Smooth muscle cell (in vitro differentiated cells): ENCODE measurements at regions not wholly inside any gene's neighbourhood (a gene's known extent, or its start where the extent isn't known, plus 50 kb on each side); places are given as distances from the start of the nearest gene placed in this dataset.

Experiments
- DNase-seq: peaks from one replicate; lab custom pipeline; 2025; ENCODE audit not compliant: unreplicated experiment; lab: John Stamatoyannopoulos, UW
- H2AFZ ChIP-seq: fragments of 200-600 bp; sonication (generic); 2 replicates; pipeline ENCODE4 v1.6.0; 2016; ENCODE audit warnings: antibody characterized with exemption, low read depth, mild to moderate bottlenecking
- H3F3A ChIP-seq: fragments of 200-600 bp; sonication (generic); 2 replicates; pipeline ENCODE4 v1.6.0; 2017; ENCODE audit warnings: antibody characterized with exemption, low read depth
- H3K27ac ChIP-seq: fragments of 200-600 bp; sonication (generic); 2 replicates; pipeline ENCODE4 v1.5.1; 2016; ENCODE audit warnings: low read depth, mild to moderate bottlenecking
- H3K27me3 ChIP-seq: fragments of 200-600 bp; sonication (generic); 2 replicates; pipeline ENCODE4 v1.6.1; 2016; ENCODE audit warnings: low read depth, mild to moderate bottlenecking
- H3K36me3 ChIP-seq: fragments of 200-600 bp; sonication (generic); 2 replicates; pipeline ENCODE4 v1.5.1; 2016; ENCODE audit warnings: low read depth
- H3K4me1 ChIP-seq: fragments of 200-600 bp; sonication (generic); 2 replicates; pipeline ENCODE4 v1.5.1; 2016; ENCODE audit warnings: low read depth
- H3K4me2 ChIP-seq: fragments of 200-600 bp; sonication (generic); 2 replicates; pipeline ENCODE4 v1.6.0; 2016; ENCODE audit warnings: mild to moderate bottlenecking
- H3K4me3 ChIP-seq: fragments of 200-600 bp; sonication (generic); 2 replicates; pipeline ENCODE4 v1.5.1; 2016; ENCODE audit warnings: mild to moderate bottlenecking
- H3K79me2 ChIP-seq: fragments of 200-600 bp; sonication (generic); 2 replicates; pipeline ENCODE4 v1.6.0; 2016; ENCODE audit warnings: low read depth, mild to moderate bottlenecking
- H3K9ac ChIP-seq: fragments of 200-600 bp; sonication (generic); 2 replicates; pipeline ENCODE4 v1.6.0; 2016; ENCODE audit warnings: low read depth
- H3K9me3 ChIP-seq: fragments of 200-600 bp; sonication (generic); replicated peaks from 2 replicates; pipeline ENCODE4 v1.5.1; 2016; ENCODE audit warnings: low read depth
- H4K20me1 ChIP-seq: fragments of 200-600 bp; sonication (generic); 2 replicates; pipeline ENCODE4 v1.6.0; 2016; ENCODE audit warnings: low read depth
- WGBS: methylation state at CpG from one replicate; pipeline ENCODE4 v1.1.7; 2016; ENCODE audit warnings: low lambda C conversion rate; 5-methylcytosine and 5-hydroxymethylcytosine counted together
- TF ChIP-seq, protein P1 (sequence below): fragments of 200-600 bp; sonication (generic); IDR thresholded peaks from 2 replicates; pipeline ENCODE4 v1.5.1; 2017; ENCODE audit warnings: borderline replicate concordance, mild to moderate bottlenecking, antibody characterized with exemption; ENCODE audit not compliant: insufficient read depth, poor library complexity, severe bottlenecking

DNA sequence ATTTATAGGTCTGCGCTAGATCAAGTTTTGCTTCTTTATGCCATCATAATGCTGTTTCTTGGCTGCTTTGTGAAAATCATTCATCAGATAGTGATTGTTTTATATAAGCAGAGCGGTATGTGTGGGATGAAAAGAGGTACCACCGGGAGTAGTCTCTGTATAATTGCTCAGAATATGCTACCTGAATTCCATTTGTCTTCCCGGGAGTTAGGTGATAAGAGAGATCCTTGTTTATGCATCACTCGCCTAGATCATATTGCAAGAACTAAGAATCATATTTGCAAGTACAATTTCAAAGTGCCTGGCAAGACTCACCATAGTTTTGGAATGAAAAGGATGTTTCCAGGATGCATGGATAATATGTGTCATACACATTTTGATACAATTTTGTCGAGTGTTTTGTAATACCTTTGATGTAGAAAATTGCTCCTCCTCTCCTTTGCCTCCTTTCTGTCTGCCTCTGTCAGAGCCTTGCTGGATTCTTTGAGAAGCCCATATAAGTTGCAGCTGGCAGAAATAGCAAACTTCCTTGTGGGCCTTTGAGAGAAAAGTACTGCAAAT is 1306.0 kb upstream of the SLC10A2 start:
- no peak overlapping the region for H3K4me2 ChIP-seq
- H3K79me2 ChIP-seq: no peaks in the 10 kb centered on the region
- H3K27me3 ChIP-seq: no peaks in the 10 kb centered on the region
- H3K36me3 ChIP-seq: no peaks in the 10 kb centered on the region
- H3K4me3 ChIP-seq: no peak overlapping the region
- H3F3A ChIP-seq: no peaks in the 10 kb centered on the region
- 88% methylated on average over 6 of the region's 6 CpGs for WGBS
- no peaks in the 10 kb centered on the region for H3K4me1 ChIP-seq
- DNase-seq: no peak
- H3K9ac ChIP-seq: no peak overlapping the region
- H3K27ac ChIP-seq: no peak overlapping the region
- TF ChIP-seq, protein P1, sequence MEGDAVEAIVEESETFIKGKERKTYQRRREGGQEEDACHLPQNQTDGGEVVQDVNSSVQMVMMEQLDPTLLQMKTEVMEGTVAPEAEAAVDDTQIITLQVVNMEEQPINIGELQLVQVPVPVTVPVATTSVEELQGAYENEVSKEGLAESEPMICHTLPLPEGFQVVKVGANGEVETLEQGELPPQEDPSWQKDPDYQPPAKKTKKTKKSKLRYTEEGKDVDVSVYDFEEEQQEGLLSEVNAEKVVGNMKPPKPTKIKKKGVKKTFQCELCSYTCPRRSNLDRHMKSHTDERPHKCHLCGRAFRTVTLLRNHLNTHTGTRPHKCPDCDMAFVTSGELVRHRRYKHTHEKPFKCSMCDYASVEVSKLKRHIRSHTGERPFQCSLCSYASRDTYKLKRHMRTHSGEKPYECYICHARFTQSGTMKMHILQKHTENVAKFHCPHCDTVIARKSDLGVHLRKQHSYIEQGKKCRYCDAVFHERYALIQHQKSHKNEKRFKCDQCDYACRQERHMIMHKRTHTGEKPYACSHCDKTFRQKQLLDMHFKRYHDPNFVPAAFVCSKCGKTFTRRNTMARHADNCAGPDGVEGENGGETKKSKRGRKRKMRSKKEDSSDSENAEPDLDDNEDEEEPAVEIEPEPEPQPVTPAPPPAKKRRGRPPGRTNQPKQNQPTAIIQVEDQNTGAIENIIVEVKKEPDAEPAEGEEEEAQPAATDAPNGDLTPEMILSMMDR: no peak
- no peak overlapping the region for H2AFZ ChIP-seq
- H4K20me1 ChIP-seq: no peaks in the 10 kb centered on the region
- no peaks in the 10 kb centered on the region for H3K9me3 ChIP-seq

DNA sequence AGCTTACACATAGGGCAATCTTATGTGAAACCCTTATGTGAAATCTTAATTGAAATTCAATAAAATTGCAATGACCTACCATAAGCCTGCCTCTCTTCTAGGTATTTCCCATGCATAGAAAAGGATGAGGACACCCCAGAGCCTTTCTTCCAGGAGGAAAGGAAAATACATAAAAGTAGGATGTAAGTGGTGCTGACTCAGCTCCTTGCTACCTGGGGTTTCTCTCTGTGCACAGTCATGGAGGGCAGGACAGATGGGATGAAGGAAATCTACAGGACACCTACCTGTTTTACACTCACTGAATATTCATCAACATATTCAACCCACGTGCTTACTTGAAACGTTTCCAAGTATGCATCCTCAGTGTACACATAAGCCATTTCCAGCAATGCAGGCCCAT is 1299.2 kb upstream of the SLC10A2 start:
- Histone ChIP-seq H3K9ac (no peak overlapping the region), H3K79me2 (no peaks in the 10 kb centered on the region), H3K4me3 (no peak overlapping the region), H2AFZ (no peak overlapping the region), H3K4me2 (no peak overlapping the region), H3K4me1 (no peaks in the 10 kb centered on the region), H3K9me3 (no peaks in the 10 kb centered on the region), H3K27me3 (no peaks in the 10 kb centered on the region), H3K27ac (no peak overlapping the region), H3F3A (no peaks in the 10 kb centered on the region), H3K36me3 (no peaks in the 10 kb centered on the region), H4K20me1 (no peaks in the 10 kb centered on the region)
- 87% methylated on average over 2 of the region's 2 CpGs for WGBS
- DNase-seq: no peak
- TF ChIP-seq, protein P1: no peak

DNA sequence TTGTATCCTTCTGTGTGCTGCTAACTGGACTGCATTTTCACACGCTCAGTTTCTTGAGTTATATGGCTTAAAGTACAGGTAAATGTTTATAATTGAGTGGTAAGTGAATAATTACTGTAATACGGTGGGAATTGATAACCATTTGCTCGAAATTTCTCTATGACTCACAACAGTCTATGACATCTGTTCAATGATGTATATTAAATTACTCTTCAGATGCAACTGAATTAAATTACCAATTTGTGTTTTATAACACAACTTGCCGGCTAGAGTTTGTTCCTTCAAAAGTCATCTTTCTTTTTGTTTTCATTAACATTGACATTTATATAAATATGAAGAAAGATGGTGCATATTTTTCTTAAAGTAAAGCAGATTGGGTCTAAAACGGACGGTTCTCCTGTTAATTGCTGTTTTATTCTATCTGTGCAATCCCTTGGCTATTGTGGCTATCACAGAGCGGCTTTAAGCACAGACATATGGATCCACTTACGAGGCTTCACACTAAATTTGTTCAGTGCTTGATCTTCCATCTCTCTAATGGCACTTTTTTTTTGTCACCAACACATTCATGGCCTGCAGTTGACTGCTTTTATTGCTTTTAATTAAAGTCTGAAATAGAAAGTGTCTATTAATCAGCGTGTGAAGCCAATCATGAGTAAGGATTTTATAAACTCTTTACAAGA is 1291.6 kb upstream of the SLC10A2 start:
- Histone ChIP-seq H2AFZ (no peak overlapping the region), H3K4me1 (no peaks in the 10 kb centered on the region), H3K4me2 (no peak overlapping the region), H3K9ac (no peak overlapping the region), H3K4me3 (no peak overlapping the region), H3K27me3 (no peaks in the 10 kb centered on the region), H3F3A (no peaks in the 10 kb centered on the region), H3K36me3 (no peaks in the 10 kb centered on the region), H4K20me1 (no peaks in the 10 kb centered on the region), H3K9me3 (no peaks in the 10 kb centered on the region), H3K27ac (no peak overlapping the region), H3K79me2 (no peaks in the 10 kb centered on the region)
- TF ChIP-seq, protein P1: no peak
- no peak for DNase-seq
- 89% methylated on average over 9 of the region's 9 CpGs for whole genome bisulfite sequencing

DNA sequence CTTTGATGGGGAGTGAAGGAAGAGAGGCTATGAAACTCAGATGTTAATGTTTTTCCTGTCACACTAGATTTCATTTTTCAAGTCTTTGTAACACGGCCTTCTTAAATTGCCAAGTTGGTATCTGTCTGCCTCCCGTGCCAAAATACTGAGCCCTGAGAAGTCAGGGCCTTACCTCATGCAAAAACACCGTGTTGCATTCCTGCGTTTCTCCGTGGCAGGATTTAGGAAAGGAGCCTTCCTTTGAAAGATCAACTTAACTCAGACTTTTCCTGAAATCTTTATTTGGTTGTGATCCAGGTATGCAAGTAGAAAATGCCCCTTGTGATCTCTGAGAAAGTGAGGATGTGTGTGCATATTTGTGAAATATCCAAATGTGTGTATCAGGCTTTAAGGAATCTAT is 1291.0 kb upstream of the SLC10A2 start:
- no peaks in the 10 kb centered on the region for H3K9me3 ChIP-seq
- 74% methylated on average over 5 of the region's 5 CpGs for WGBS
- TF ChIP-seq, protein P1: no peak
- no peaks in the 10 kb centered on the region for H3K36me3 ChIP-seq
- H3K4me3 ChIP-seq: no peak overlapping the region
- no peak for DNase-seq
- no peaks in the 10 kb centered on the region for H3F3A ChIP-seq
- no peak overlapping the region for H2AFZ ChIP-seq
- H3K9ac ChIP-seq: no peak overlapping the region
- no peaks in the 10 kb centered on the region for H3K79me2 ChIP-seq
- H3K4me2 ChIP-seq: no peak overlapping the region
- no peaks in the 10 kb centered on the region for H3K4me1 ChIP-seq
- no peaks in the 10 kb centered on the region for H3K27me3 ChIP-seq
- no peak overlapping the region for H3K27ac ChIP-seq
- no peaks in the 10 kb centered on the region for H4K20me1 ChIP-seq
